Naive B cell (primary cell): ENCODE measurements at regions not wholly inside any gene's neighbourhood (a gene's known extent, or its start where the extent isn't known, plus 50 kb on each side); places are given as distances from the start of the nearest gene placed in this dataset.

Experiments
- ATAC-seq, 2 donors: fragments of 150-1000 bp; cut with Tn5 transposase; 2 replicates each; pipeline ENCODE4 v1.10.0; 2021; ENCODE audit warnings: low read depth in 2 of 2, mild to moderate bottlenecking in 2 of 2, moderate library complexity in 2 of 2
- DNase-seq: peaks from one replicate; pipeline ENCODE4 v3.0.0; 2022
- H3K27ac Mint-ChIP-seq, 6 donors: one replicate each; pipeline ENCODE4 v1.8.0; 2020 to 2022; ENCODE audit warnings: mild to moderate bottlenecking in 6 of 6, mixed read lengths in 6 of 6, moderate library complexity in 5 of 6, inconsistent platforms in 2 of 6
- H3K27me3 Mint-ChIP-seq, 3 donors: one replicate each; pipeline ENCODE4 v1.8.0; 2021 to 2022; ENCODE audit warnings: mixed read lengths in 3 of 3, mild to moderate bottlenecking in 1 of 3
- H3K36me3 Mint-ChIP-seq, 2 donors: one replicate each; pipeline ENCODE4 v1.8.0; 2020 to 2022; ENCODE audit warnings: mixed read lengths in 2 of 2, inconsistent platforms in 1 of 2, mild to moderate bottlenecking in 1 of 2
- H3K4me1 Mint-ChIP-seq, 3 donors: one replicate each; pipeline ENCODE4 v1.8.0; 2020 to 2022; ENCODE audit warnings: mixed read lengths in 3 of 3, inconsistent platforms in 1 of 3, mild to moderate bottlenecking in 1 of 3, moderate library complexity in 1 of 3
- H3K4me3 Mint-ChIP-seq, 8 donors: one replicate each; pipeline ENCODE4 v1.8.0; 2020 to 2022; ENCODE audit warnings: mild to moderate bottlenecking in 8 of 8, mixed read lengths in 8 of 8, moderate library complexity in 8 of 8, inconsistent platforms in 2 of 8
- H3K9me3 Mint-ChIP-seq, 7 donors: one replicate each; pipeline ENCODE4 v1.8.0; 2020 to 2022; ENCODE audit warnings: mixed read lengths in 7 of 7, mild to moderate bottlenecking in 5 of 7, inconsistent platforms in 2 of 7, moderate library complexity in 1 of 7

GRCh38 chr22:34239421-34239820 is 319.1 kb upstream of the LARGE1 start:
- no peak for ATAC-seq
- no peak overlapping the region for H3K4me3 Mint-ChIP-seq
- no peak overlapping the region for H3K27ac Mint-ChIP-seq
- H3K27me3 Mint-ChIP-seq: peaks cover 0 to 4% (median 0%) of the 10 kb centered on the region in 3 donors
- H3K4me1 Mint-ChIP-seq: no peaks in the 10 kb centered on the region
- peaks cover 0 to 14% (median 3%) of the 10 kb centered on the region in 7 donors for H3K9me3 Mint-ChIP-seq
- no peaks in the 10 kb centered on the region for H3K36me3 Mint-ChIP-seq
- DNase-seq: no peak

GRCh38 chr22:34243023-34243422 is 322.7 kb upstream of the LARGE1 start:
- Mint-ChIP-seq H3K9me3 (peaks cover 0 to 11% (median 0%) of the 10 kb centered on the region in 7 donors), H3K27me3 (peaks cover 0 to 4% (median 0%) of the 10 kb centered on the region in 3 donors), H3K4me3 (no peak overlapping the region), H3K36me3 (no peaks in the 10 kb centered on the region), H3K4me1 (no peaks in the 10 kb centered on the region), H3K27ac (peak overlapping the region in 1 of 6 donors; percentile 6)
- ATAC-seq (no peak), DNase-seq (no peak)

- DNase-seq (no peak), ATAC-seq (no peak)
- Mint-ChIP-seq H3K27ac (no peak overlapping the region), H3K4me1 (no peaks in the 10 kb centered on the region), H3K9me3 (peaks cover 13 to 35% (median 21%) of the 10 kb centered on the region in 7 donors), H3K27me3 (peaks cover 0 to 19% (median 8%) of the 10 kb centered on the region in 3 donors), H3K4me3 (no peak overlapping the region), H3K36me3 (peaks cover 0 to 9% of the 10 kb centered on the region in 2 donors)
These were observed 334.8 kb upstream of the LARGE1 start for GRCh38 chr22:34255042-34255441.

DNA sequence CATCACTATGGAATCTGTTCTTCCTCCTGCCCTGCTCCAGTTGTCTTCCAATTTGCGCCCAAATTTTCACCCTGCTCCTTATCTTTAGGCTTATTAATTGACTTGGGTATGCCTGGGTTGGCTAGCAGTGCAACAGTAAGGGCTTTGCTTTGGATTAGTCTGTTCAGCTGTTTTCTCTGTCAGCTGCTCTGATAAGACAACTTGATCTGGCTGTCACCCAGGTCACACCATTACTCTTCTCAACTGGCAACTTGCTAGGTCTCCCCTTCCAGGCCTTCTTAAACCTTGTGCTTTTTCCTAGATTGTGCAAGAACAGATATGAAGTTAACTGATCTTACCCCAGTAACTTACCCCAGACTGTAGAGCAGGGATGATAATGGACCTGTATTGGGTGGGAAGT is 357.8 kb upstream of the LARGE1 start:
- peaks cover 0 to 9% (median 4%) of the 10 kb centered on the region in 3 donors for H3K27me3 Mint-ChIP-seq
- no peak overlapping the region for H3K27ac Mint-ChIP-seq
- H3K36me3 Mint-ChIP-seq: no peaks in the 10 kb centered on the region
- ATAC-seq (no peak), DNase-seq (no peak)
- no peaks in the 10 kb centered on the region for H3K4me1 Mint-ChIP-seq
- H3K4me3 Mint-ChIP-seq: no peak overlapping the region
- peaks cover 0 to 18% (median 0%) of the 10 kb centered on the region in 7 donors for H3K9me3 Mint-ChIP-seq

DNA sequence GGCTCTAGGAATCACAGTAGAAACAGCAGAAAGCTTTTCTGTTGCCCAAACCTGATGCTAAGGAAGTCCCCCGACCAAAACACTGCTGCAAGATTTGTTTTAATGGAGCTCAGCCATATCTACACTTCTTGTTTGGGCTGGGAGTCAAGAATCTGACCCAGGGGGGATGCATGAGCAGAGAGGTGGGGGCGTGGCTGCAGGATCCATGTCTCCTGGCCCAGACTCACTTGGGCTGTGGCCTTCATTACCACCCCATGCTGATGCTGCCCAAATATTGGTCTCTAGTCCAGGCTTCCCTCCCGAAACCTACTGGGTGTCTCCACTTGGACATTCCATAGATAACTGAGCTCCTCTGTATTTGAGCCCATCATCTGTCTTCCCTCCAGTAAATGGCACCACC is 361.5 kb upstream of the LARGE1 start:
- Mint-ChIP-seq H3K9me3 (peaks cover 0 to 9% (median 3%) of the 10 kb centered on the region in 7 donors), H3K4me3 (no peak overlapping the region), H3K27me3 (peaks cover 0 to 9% (median 8%) of the 10 kb centered on the region in 3 donors), H3K27ac (no peak overlapping the region), H3K36me3 (no peaks in the 10 kb centered on the region), H3K4me1 (peaks cover 0 to 6% (median 0%) of the 10 kb centered on the region in 3 donors)
- DNase-seq: no peak
- no peak for ATAC-seq

- no peak overlapping the region for H3K4me3 Mint-ChIP-seq
- peaks cover 7 to 12% (median 11%) of the 10 kb centered on the region in 3 donors for H3K27me3 Mint-ChIP-seq
- peaks cover 0 to 7% (median 0%) of the 10 kb centered on the region in 3 donors for H3K4me1 Mint-ChIP-seq
- H3K9me3 Mint-ChIP-seq: peaks cover 0 to 9% (median 3%) of the 10 kb centered on the region in 7 donors
- no peaks in the 10 kb centered on the region for H3K36me3 Mint-ChIP-seq
- no peak for DNase-seq
- H3K27ac Mint-ChIP-seq: no peak overlapping the region
- no peak for ATAC-seq
These were observed 363.6 kb upstream of the LARGE1 start for GRCh38 chr22:34283844-34284243.

DNA sequence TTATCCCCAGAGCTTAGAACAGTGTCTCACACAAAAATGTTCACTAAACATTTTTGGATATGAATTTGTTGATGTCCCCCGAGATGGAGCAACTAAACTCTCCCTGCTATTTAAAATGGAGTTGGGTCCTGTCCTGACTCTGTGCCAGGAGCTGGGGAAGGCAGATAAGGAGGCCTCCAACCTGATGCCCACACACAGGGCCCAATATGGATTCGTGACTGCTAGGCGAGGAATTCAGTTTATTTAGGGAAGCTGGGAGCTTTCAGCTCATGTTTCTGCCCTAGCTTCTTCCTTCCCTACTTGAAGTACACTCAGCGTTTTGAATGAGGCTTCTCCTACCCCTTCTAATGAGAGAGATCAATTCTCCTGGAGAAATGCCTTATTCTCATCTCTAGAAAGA is 373.0 kb upstream of the LARGE1 start:
- no peaks in the 10 kb centered on the region for H3K4me1 Mint-ChIP-seq
- H3K27me3 Mint-ChIP-seq: peaks cover 10 to 12% (median 12%) of the 10 kb centered on the region in 3 donors
- H3K9me3 Mint-ChIP-seq: peaks cover 0 to 2% (median 0%) of the 10 kb centered on the region in 7 donors
- DNase-seq: no peak
- no peak overlapping the region for H3K4me3 Mint-ChIP-seq
- no peak for ATAC-seq
- no peak overlapping the region for H3K27ac Mint-ChIP-seq
- no peaks in the 10 kb centered on the region for H3K36me3 Mint-ChIP-seq

GRCh38 chr22:34294476-34294875 is 374.2 kb upstream of the LARGE1 start:
- DNase-seq (no peak), ATAC-seq (no peak)
- Mint-ChIP-seq H3K27me3 (peaks cover under 1 to 3% (median under 1%) of the 10 kb centered on the region in 3 donors), H3K9me3 (no peaks in the 10 kb centered on the region), H3K36me3 (no peaks in the 10 kb centered on the region), H3K27ac (no peak overlapping the region), H3K4me1 (no peaks in the 10 kb centered on the region), H3K4me3 (no peak overlapping the region)

GRCh38 chr22:34294986-34295385 is 374.7 kb upstream of the LARGE1 start:
- H3K27me3 Mint-ChIP-seq: peaks cover 0 to 5% (median 0%) of the 10 kb centered on the region in 3 donors
- no peak overlapping the region for H3K27ac Mint-ChIP-seq
- no peak overlapping the region for H3K4me3 Mint-ChIP-seq
- ATAC-seq: no peak
- no peak for DNase-seq
- H3K36me3 Mint-ChIP-seq: no peaks in the 10 kb centered on the region
- no peaks in the 10 kb centered on the region for H3K4me1 Mint-ChIP-seq
- H3K9me3 Mint-ChIP-seq: no peaks in the 10 kb centered on the region

DNA sequence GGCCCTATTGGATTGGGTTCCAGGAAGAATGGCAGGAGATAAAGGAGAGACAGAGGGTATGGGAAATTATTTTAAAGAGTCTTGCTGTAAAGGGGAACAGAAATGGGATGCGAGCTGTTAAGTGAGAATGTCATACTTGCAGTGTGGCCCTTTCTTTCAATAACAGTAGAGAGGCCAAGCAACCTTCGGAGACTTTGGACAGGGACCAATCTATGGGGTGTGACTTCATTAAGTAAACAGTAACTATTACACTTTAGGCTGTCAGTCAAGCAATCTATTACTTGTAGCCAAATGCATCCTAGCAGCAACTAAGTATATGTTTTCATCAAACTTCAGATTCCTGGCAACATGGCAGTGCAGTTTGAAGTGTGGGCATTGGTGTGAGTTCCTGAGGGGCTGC is 376.2 kb upstream of the LARGE1 start:
- Mint-ChIP-seq H3K27ac (no peak overlapping the region), H3K4me1 (no peaks in the 10 kb centered on the region), H3K4me3 (no peak overlapping the region), H3K36me3 (no peaks in the 10 kb centered on the region), H3K9me3 (no peaks in the 10 kb centered on the region), H3K27me3 (peaks cover 0 to 6% (median 0%) of the 10 kb centered on the region in 3 donors)
- ATAC-seq (no peak), DNase-seq (no peak)

DNA sequence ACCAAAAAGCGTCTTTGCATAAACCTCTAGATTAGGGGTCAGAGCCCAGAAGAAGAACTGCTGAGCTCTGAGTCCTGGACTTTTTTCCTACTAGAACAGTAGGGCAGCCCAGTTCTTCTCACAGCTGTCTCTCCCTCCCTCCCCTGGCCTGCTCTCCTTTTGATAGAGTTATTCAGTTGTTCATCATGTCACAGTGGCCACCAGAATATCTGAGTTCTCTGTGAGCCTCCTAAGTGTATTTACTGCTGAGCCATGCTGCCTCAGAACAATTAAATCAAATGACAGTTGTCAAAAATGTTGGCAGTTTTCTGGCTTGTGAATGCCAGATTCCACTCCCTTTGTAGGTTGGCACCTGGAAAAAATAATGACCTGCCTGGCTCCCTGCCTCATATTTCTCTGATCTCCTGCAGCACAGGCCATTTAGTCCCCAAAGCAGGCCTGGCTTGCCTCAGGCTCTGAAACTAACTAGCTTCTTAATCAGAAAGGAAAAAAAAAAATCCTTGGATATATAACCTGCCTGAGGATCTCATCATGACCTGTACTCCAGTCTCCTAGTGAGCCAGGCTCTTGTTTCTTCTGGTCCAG is 377.4 kb upstream of the LARGE1 start:
- H3K4me1 Mint-ChIP-seq: no peaks in the 10 kb centered on the region
- H3K27ac Mint-ChIP-seq: no peak overlapping the region
- no peak overlapping the region for H3K4me3 Mint-ChIP-seq
- DNase-seq (no peak), ATAC-seq (no peak)
- H3K9me3 Mint-ChIP-seq: no peaks in the 10 kb centered on the region
- H3K27me3 Mint-ChIP-seq: peaks cover 0 to 6% (median 0%) of the 10 kb centered on the region in 3 donors
- H3K36me3 Mint-ChIP-seq: no peaks in the 10 kb centered on the region

DNA sequence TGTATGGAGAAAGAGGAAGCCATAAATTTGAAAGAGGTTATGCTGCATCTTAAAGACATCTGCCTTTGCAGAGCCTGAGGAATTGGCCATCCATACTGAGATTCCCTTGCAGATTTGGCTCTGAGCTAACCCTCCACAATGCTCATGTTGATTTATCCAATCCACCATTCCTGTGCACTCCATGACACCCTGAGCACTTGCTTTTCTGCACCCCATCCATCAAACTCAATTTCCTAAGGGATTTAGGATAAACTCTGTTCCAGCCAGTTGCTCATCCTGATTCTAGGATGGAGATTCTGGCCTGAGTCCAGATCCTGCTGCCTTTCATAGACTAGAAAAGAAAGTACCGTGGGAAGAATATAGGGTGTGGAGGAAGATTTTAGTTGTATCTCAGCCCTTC is 379.2 kb upstream of the LARGE1 start:
- Mint-ChIP-seq H3K9me3 (no peaks in the 10 kb centered on the region), H3K4me3 (no peak overlapping the region), H3K4me1 (no peaks in the 10 kb centered on the region), H3K36me3 (no peaks in the 10 kb centered on the region), H3K27me3 (peaks cover 0 to 6% (median 0%) of the 10 kb centered on the region in 3 donors), H3K27ac (no peak overlapping the region)
- ATAC-seq: no peak
- no peak for DNase-seq

GRCh38 chr22:34301569-34301968 is 381.3 kb upstream of the LARGE1 start:
- no peaks in the 10 kb centered on the region for H3K36me3 Mint-ChIP-seq
- ATAC-seq (no peak), DNase-seq (no peak)
- no peaks in the 10 kb centered on the region for H3K4me1 Mint-ChIP-seq
- peaks cover 0 to 6% (median 0%) of the 10 kb centered on the region in 7 donors for H3K9me3 Mint-ChIP-seq
- no peak overlapping the region for H3K27ac Mint-ChIP-seq
- peaks cover 0 to 6% (median 0%) of the 10 kb centered on the region in 3 donors for H3K27me3 Mint-ChIP-seq
- H3K4me3 Mint-ChIP-seq: no peak overlapping the region

DNA sequence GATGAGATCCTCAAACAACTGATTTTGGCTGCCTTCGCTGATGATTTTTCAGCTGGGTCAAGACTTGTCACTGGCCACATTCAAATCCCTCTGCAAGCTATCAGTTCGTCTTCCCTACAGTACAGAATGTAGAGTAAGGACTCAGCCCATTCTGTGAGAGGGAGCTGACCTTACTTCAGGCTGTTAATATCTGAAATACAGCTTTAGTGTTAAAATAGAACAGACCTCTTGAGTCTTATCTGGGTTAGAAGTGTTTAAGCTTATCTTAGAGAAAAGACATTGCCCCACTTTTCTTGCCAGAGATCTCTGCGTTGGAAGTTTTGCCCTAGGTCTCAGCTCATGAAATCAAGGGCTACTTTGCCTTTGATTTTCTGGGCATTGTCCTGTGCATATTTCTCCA is 383.4 kb upstream of the LARGE1 start:
- H3K27ac Mint-ChIP-seq: no peak overlapping the region

More for the DNA sequence above, 383.4 kb upstream of the LARGE1 start:
- Mint-ChIP-seq H3K9me3 (peaks cover 0 to 8% (median 0%) of the 10 kb centered on the region in 7 donors), H3K27me3 (peaks cover 0 to 6% (median 0%) of the 10 kb centered on the region in 3 donors), H3K36me3 (no peaks in the 10 kb centered on the region), H3K4me3 (no peak overlapping the region), H3K4me1 (no peaks in the 10 kb centered on the region)
- ATAC-seq (no peak), DNase-seq (no peak)
